ENCODE measurements at regions not wholly inside any gene's neighbourhood (a gene's known extent, or its start where the extent isn't known, plus 50 kb on each side); places are given as distances from the start of the nearest gene placed in this dataset.
"Not testable (repeated sequence)": the region's sequence is repeated elsewhere in the genome, so short reads cannot be mapped to it uniquely, and the experiment has no call there.

GRCh38 chr5:127222571-127223156 lies 67.9 kb upstream of the MEGF10 start:
- peaks cover 12% of the 10 kb centered on the region for H3K9me3 Mint-ChIP-seq
- POLR2A ChIA-PET; H3K27me3 Mint-ChIP-seq (ENCODE audit: low read depth); ATAC-seq; CTCF ChIA-PET; H3K36me3 Mint-ChIP-seq; H3K4me1 Mint-ChIP-seq; DNase-seq (ENCODE audit: low spot score); H3K27ac Mint-ChIP-seq; H3K4me3 Mint-ChIP-seq: not testable (repeated sequence)

GRCh38 chr5:127223256-127223974 lies 67.2 kb upstream of the MEGF10 start:
- peaks cover 10% of the 10 kb centered on the region for H3K27me3 Mint-ChIP-seq (ENCODE audit: low read depth)
- CTCF ChIA-PET, result no interaction called here
- no peak for TF ChIP-seq CREM (CRISPR knock-in tag; IDR thresholded peaks at IDR 0.05)
- no peak for TF ChIP-seq CDX4 (CRISPR knock-in tag; IDR thresholded peaks at IDR 0.05; ENCODE audit: borderline replicate concordance)
- TF ChIP-seq GRHL2 (CRISPR knock-in tag; IDR thresholded peaks at IDR 0.05; ENCODE audit: insufficient replicate concordance, severe bottlenecking), result no peak
- H3K27ac Mint-ChIP-seq, result no peak overlapping the region
- DNase-seq (ENCODE audit: low spot score) (no peak), ATAC-seq (no peak)
- peaks cover 1% of the 10 kb centered on the region for H3K4me1 Mint-ChIP-seq
- POLR2A ChIA-PET, result no interaction called here
- H3K9me3 Mint-ChIP-seq, result peaks cover 13% of the 10 kb centered on the region
- no peaks in the 10 kb centered on the region for H3K36me3 Mint-ChIP-seq
- H3K4me3 Mint-ChIP-seq, result no peak overlapping the region

- Mint-ChIP-seq H3K4me3 (no peak overlapping the region), H3K27me3 (ENCODE audit: low read depth) (peaks cover 36% of the 10 kb centered on the region), H3K27ac (no peak overlapping the region), H3K4me1 (peaks cover 14% of the 10 kb centered on the region), H3K36me3 (no peaks in the 10 kb centered on the region), H3K9me3 (0 out of 2 replicates have a peak, but pooled peaks cover 3% of the 10 kb centered on the region)
- no peak for DNase-seq (ENCODE audit: low spot score)
- CTCF ChIA-PET, result interaction anchor here (1.6 kb wide), 1 partner anchor 265 kb away, joined by 6 read pairs; no protein-coding TSS in a partner anchor
- no peak for ATAC-seq
- no peak for TF ChIP-seq ZNF121 (CRISPR knock-in tag; IDR thresholded peaks at IDR 0.05)
- no peak for TF ChIP-seq ZNF138 (CRISPR knock-in tag; conservative IDR thresholded peaks at IDR 0.05)
- no peak for TF ChIP-seq GABPB1 (CRISPR knock-in tag; IDR thresholded peaks at IDR 0.05)
- no peak for TF ChIP-seq MAX (CRISPR knock-in tag; IDR thresholded peaks at IDR 0.05)
- no peak for TF ChIP-seq ZNF512 (CRISPR knock-in tag; IDR thresholded peaks at IDR 0.05; ENCODE audit: borderline replicate concordance)
- no peak for TF ChIP-seq NR2C2 (CRISPR knock-in tag; IDR thresholded peaks at IDR 0.05)
- no peak for TF ChIP-seq JAZF1 (CRISPR knock-in tag; IDR thresholded peaks at IDR 0.05)
- TF ChIP-seq GRHL2 (CRISPR knock-in tag; IDR thresholded peaks at IDR 0.05; ENCODE audit: insufficient replicate concordance, severe bottlenecking), result no peak
- no peak for TF ChIP-seq ZMAT4 (CRISPR knock-in tag; IDR thresholded peaks at IDR 0.05)
- no peak for TF ChIP-seq SMAD4 (CRISPR knock-in tag; IDR thresholded peaks at IDR 0.05)
- TF ChIP-seq NFATC4 (CRISPR knock-in tag; IDR thresholded peaks at IDR 0.05), result no peak
- TF ChIP-seq ZBTB21 (CRISPR knock-in tag; IDR thresholded peaks at IDR 0.05; ENCODE audit: borderline replicate concordance), result no peak
- TF ChIP-seq ZBTB43 (CRISPR knock-in tag; IDR thresholded peaks at IDR 0.05), result no peak
- no peak for TF ChIP-seq ATF6 (CRISPR knock-in tag; IDR thresholded peaks at IDR 0.05)
- no peak for TF ChIP-seq TP53 (CRISPR knock-in tag; IDR thresholded peaks at IDR 0.05)
- TF ChIP-seq HMGA2 (CRISPR knock-in tag; IDR thresholded peaks at IDR 0.05), result no peak
- no peak for TF ChIP-seq NFE2L1 (CRISPR knock-in tag; IDR thresholded peaks at IDR 0.05)
- no peak for TF ChIP-seq USF2 (CRISPR knock-in tag; IDR thresholded peaks at IDR 0.05)
- POLR2A ChIA-PET, result interaction anchor here (0.5 kb wide), 1 partner anchor 134 kb away, joined by 3 read pairs; no protein-coding TSS in a partner anchor
Observed at GRCh38 chr5:127227881-127228280, 62.7 kb upstream of the MEGF10 start.

Data from WTC11 (cell line).